ENCODE measurements at regions not wholly inside any gene's neighbourhood (a gene's known extent, or its start where the extent isn't known, plus 50 kb on each side); places are given as distances from the start of the nearest gene placed in this dataset.
A peak's percentile ranks its signal among the peaks of the same experiment; 100 is the strongest.

- WGBS, 2 experiments (ENCODE audit: insufficient coverage in 1 of 2, insufficient read length in 1 of 2), result 80 to 89% methylated on average over 3 to 7 of the region's 7 CpGs
- Mint-ChIP-seq H3K36me3 (ENCODE audit: low read depth) (no peaks in the 10 kb centered on the region), H3K4me1 (peaks cover 8% of the 10 kb centered on the region), H3K4me3 (no peak overlapping the region), H3K27ac (no peak overlapping the region), H3K27me3 (ENCODE audit: insufficient read depth) (peaks cover 2% of the 10 kb centered on the region), H3K9me3 (no peaks in the 10 kb centered on the region)
- no peaks in the 10 kb centered on the region for H3K4me1 ChIP-seq (ENCODE audit: control insufficient read depth, insufficient read depth, low read length)
- H3K27me3 ChIP-seq (ENCODE audit: control insufficient read depth, insufficient read depth, low read length, poor library complexity, severe bottlenecking), result no peaks in the 10 kb centered on the region
- H3K9ac ChIP-seq (ENCODE audit: extremely low read depth, low read length, poor library complexity, severe bottlenecking), result no peak overlapping the region
- no peaks in the 10 kb centered on the region for H3K36me3 ChIP-seq (ENCODE audit: control insufficient read depth, insufficient read depth, low read length)
- no peak for TF ChIP-seq CTCF (conservative IDR thresholded peaks at IDR 0.05)
- H3K9me3 ChIP-seq (ENCODE audit: control insufficient read depth, low read length), result no peaks in the 10 kb centered on the region
- no peak for DNase-seq
- H3K27ac ChIP-seq (ENCODE audit: low read depth, low read length), result no peak overlapping the region
- no peak overlapping the region for H3K4me3 ChIP-seq (ENCODE audit: low read length)
Observed at GRCh38 chr17:14552306-14552705, 251.4 kb downstream of the HS3ST3B1 start.

- Histone ChIP-seq H3K4me3 (ENCODE audit: low read length) (no peak overlapping the region), H3K4me1 (ENCODE audit: control insufficient read depth, insufficient read depth, low read length) (no peaks in the 10 kb centered on the region), H3K36me3 (ENCODE audit: control insufficient read depth, insufficient read depth, low read length) (no peaks in the 10 kb centered on the region), H3K9ac (ENCODE audit: extremely low read depth, low read length, poor library complexity, severe bottlenecking) (no peak overlapping the region), H3K27me3 (ENCODE audit: control insufficient read depth, insufficient read depth, low read length, poor library complexity, severe bottlenecking) (no peaks in the 10 kb centered on the region), H3K27ac (ENCODE audit: low read depth, low read length) (no peak overlapping the region), H3K9me3 (ENCODE audit: control insufficient read depth, low read length) (no peaks in the 10 kb centered on the region)
- Mint-ChIP-seq H3K4me1 (peaks cover 9% of the 10 kb centered on the region), H3K27me3 (ENCODE audit: insufficient read depth) (peaks cover 2% of the 10 kb centered on the region), H3K4me3 (no peak overlapping the region), H3K36me3 (ENCODE audit: low read depth) (no peaks in the 10 kb centered on the region), H3K9me3 (no peaks in the 10 kb centered on the region), H3K27ac (no peak overlapping the region)
- no peak for DNase-seq
- 100% methylated on average over 2 of the region's 2 CpGs for WGBS, 2 experiments (ENCODE audit: insufficient coverage in 1 of 2, insufficient read length in 1 of 2)
- no peak for TF ChIP-seq CTCF (conservative IDR thresholded peaks at IDR 0.05)
Observed at GRCh38 chr17:14547556-14547955, 246.7 kb downstream of the HS3ST3B1 start.

GRCh38 chr17:14547016-14547415 lies 246.1 kb downstream of the HS3ST3B1 start:
- no peaks in the 10 kb centered on the region for H3K36me3 ChIP-seq (ENCODE audit: control insufficient read depth, insufficient read depth, low read length)
- no peak overlapping the region for H3K27ac ChIP-seq (ENCODE audit: low read depth, low read length)
- no peak overlapping the region for H3K4me3 Mint-ChIP-seq
- no peak overlapping the region for H3K27ac Mint-ChIP-seq
- no peaks in the 10 kb centered on the region for H3K27me3 ChIP-seq (ENCODE audit: control insufficient read depth, insufficient read depth, low read length, poor library complexity, severe bottlenecking)
- H3K36me3 Mint-ChIP-seq (ENCODE audit: low read depth), result no peaks in the 10 kb centered on the region
- H3K9me3 Mint-ChIP-seq, result no peaks in the 10 kb centered on the region
- 89 to 98% methylated on average over 5 of the region's 5 CpGs for WGBS, 2 experiments (ENCODE audit: insufficient coverage in 1 of 2, insufficient read length in 1 of 2)
- no peak overlapping the region for H3K4me3 ChIP-seq (ENCODE audit: low read length)
- no peaks in the 10 kb centered on the region for H3K9me3 ChIP-seq (ENCODE audit: control insufficient read depth, low read length)
- peaks cover 2% of the 10 kb centered on the region for H3K27me3 Mint-ChIP-seq (ENCODE audit: insufficient read depth)
- no peak overlapping the region for H3K9ac ChIP-seq (ENCODE audit: extremely low read depth, low read length, poor library complexity, severe bottlenecking)
- peak; percentile 28 for DNase-seq
- peaks cover 9% of the 10 kb centered on the region for H3K4me1 Mint-ChIP-seq
- TF ChIP-seq CTCF (conservative IDR thresholded peaks at IDR 0.05), result no peak
- no peaks in the 10 kb centered on the region for H3K4me1 ChIP-seq (ENCODE audit: control insufficient read depth, insufficient read depth, low read length)
